COLO668 (cell line): ENCODE measurements at regions not wholly inside any gene's neighbourhood (a gene's known extent, or its start where the extent isn't known, plus 50 kb on each side); places are given as distances from the start of the nearest gene placed in this dataset.

ENCODE experiments used
- DNase-seq: peaks from one replicate; lab custom pipeline; 2025; ENCODE audit not compliant: unreplicated experiment; lab: John Stamatoyannopoulos, UW

- no peak for DNase-seq
Measured at GRCh38 chr18:42689310-42689709, 426.2 kb downstream of the RIT2 start.
